ENCODE measurements at regions not wholly inside any gene's neighbourhood (a gene's known extent, or its start where the extent isn't known, plus 50 kb on each side); places are given as distances from the start of the nearest gene placed in this dataset.
"Not testable (repeated sequence)": the region's sequence is repeated elsewhere in the genome, so short reads cannot be mapped to it uniquely, and the experiment has no call there.

- TF ChIP-seq, protein P1, sequence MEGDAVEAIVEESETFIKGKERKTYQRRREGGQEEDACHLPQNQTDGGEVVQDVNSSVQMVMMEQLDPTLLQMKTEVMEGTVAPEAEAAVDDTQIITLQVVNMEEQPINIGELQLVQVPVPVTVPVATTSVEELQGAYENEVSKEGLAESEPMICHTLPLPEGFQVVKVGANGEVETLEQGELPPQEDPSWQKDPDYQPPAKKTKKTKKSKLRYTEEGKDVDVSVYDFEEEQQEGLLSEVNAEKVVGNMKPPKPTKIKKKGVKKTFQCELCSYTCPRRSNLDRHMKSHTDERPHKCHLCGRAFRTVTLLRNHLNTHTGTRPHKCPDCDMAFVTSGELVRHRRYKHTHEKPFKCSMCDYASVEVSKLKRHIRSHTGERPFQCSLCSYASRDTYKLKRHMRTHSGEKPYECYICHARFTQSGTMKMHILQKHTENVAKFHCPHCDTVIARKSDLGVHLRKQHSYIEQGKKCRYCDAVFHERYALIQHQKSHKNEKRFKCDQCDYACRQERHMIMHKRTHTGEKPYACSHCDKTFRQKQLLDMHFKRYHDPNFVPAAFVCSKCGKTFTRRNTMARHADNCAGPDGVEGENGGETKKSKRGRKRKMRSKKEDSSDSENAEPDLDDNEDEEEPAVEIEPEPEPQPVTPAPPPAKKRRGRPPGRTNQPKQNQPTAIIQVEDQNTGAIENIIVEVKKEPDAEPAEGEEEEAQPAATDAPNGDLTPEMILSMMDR (IDR thresholded peaks at IDR 0.05; ENCODE audit: unreplicated experiment) = no peak
- peaks cover 20% of the 10 kb centered on the region for H3K9me3 Mint-ChIP-seq (ENCODE audit: unreplicated experiment)
- no peaks in the 10 kb centered on the region for H3K4me1 Mint-ChIP-seq (ENCODE audit: insufficient read depth, unreplicated experiment)
- POLR2A ChIA-PET = no interaction called here
- H3K36me3 Mint-ChIP-seq (ENCODE audit: insufficient read depth, unreplicated experiment) = no peaks in the 10 kb centered on the region
- CTCF ChIA-PET = interaction anchor here (0.6 kb wide), 1 partner anchor 353 kb away, joined by 3 read pairs; no protein-coding TSS in a partner anchor
- BruUV-seq (replicated peaks) = no TSS peak
- intact Hi-C loops (cut with micrococcal nuclease) = no loop called here
- H3K27ac Mint-ChIP-seq (ENCODE audit: low read depth, unreplicated experiment) = no peak overlapping the region
- H3K4me3 Mint-ChIP-seq (ENCODE audit: unreplicated experiment) = no peak overlapping the region
- no peaks in the 10 kb centered on the region for H3K27me3 Mint-ChIP-seq (ENCODE audit: insufficient read depth, unreplicated experiment)
- DNase-seq (ENCODE audit: unreplicated experiment) = no peak
These were observed 606.8 kb downstream of the EPHA3 start for GRCh38 chr3:89714237-89714636.

DNA sequence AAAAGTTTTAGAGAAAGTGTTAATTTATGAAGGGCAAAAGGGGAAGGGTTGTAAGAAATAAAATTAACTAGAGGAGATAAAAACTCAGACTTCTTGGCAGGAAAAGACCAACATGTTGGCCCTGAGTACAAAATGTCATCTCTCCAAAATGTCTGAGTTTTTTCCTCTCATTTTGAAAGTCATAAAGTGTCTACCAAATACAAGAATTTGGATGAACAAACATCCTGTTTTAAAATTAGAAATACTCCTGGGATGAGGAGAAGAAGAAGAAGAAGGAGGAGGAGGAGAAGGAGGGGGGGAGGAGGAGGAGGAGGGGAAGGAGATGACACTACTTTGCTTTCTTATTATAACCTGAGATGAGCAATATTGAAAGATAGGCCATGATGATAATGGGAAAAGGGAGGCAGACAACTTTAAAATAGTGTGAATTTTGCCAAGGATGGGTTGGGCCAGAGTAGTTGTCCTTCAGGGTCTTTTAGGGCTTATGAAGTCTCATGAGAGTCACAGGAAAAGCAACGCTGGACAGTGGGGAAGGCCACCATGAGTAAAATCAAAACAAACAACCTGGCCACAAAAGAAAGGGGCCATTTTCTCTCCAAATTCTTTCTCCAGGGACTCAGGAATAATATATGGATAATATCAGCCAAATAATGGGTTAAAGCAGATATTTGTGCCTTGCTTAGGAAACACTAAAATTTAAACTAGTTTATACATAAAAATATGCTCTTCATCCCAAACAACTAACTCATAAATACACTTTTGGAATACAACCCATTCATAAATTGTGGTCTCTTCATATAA is 632.9 kb downstream of the EPHA3 start:
- Mint-ChIP-seq H3K4me1 (ENCODE audit: insufficient read depth, unreplicated experiment) (no peaks in the 10 kb centered on the region), H3K36me3 (ENCODE audit: insufficient read depth, unreplicated experiment) (no peaks in the 10 kb centered on the region), H3K4me3 (ENCODE audit: unreplicated experiment) (no peak overlapping the region), H3K27me3 (ENCODE audit: insufficient read depth, unreplicated experiment) (peaks cover 13% of the 10 kb centered on the region), H3K27ac (ENCODE audit: low read depth, unreplicated experiment) (no peak overlapping the region), H3K9me3 (ENCODE audit: unreplicated experiment) (no peaks in the 10 kb centered on the region)
- intact Hi-C loops (cut with micrococcal nuclease) = no loop called here
- ChIA-PET POLR2A (no interaction called here), CTCF (no interaction called here)
- TF ChIP-seq, protein P1 (IDR thresholded peaks at IDR 0.05; ENCODE audit: unreplicated experiment) = no peak
- DNase-seq (ENCODE audit: unreplicated experiment) = no peak
- no TSS peak for BruUV-seq (replicated peaks)

- Mint-ChIP-seq H3K36me3 (ENCODE audit: insufficient read depth, unreplicated experiment) (no peaks in the 10 kb centered on the region), H3K27ac (ENCODE audit: low read depth, unreplicated experiment) (no peak overlapping the region), H3K4me1 (ENCODE audit: insufficient read depth, unreplicated experiment) (no peaks in the 10 kb centered on the region), H3K4me3 (ENCODE audit: unreplicated experiment) (no peak overlapping the region), H3K9me3 (ENCODE audit: unreplicated experiment) (no peaks in the 10 kb centered on the region), H3K27me3 (ENCODE audit: insufficient read depth, unreplicated experiment) (peaks cover 13% of the 10 kb centered on the region)
- POLR2A ChIA-PET = no interaction called here
- TF ChIP-seq, protein P1 (IDR thresholded peaks at IDR 0.05; ENCODE audit: unreplicated experiment) = no peak
- BruUV-seq (replicated peaks) = no TSS peak
- DNase-seq (ENCODE audit: unreplicated experiment) = peak; percentile 1
- CTCF ChIA-PET = no interaction called here
- intact Hi-C loops (cut with micrococcal nuclease) = no loop called here
These were observed 633.4 kb downstream of the EPHA3 start for GRCh38 chr3:89740881-89741177.

DNA sequence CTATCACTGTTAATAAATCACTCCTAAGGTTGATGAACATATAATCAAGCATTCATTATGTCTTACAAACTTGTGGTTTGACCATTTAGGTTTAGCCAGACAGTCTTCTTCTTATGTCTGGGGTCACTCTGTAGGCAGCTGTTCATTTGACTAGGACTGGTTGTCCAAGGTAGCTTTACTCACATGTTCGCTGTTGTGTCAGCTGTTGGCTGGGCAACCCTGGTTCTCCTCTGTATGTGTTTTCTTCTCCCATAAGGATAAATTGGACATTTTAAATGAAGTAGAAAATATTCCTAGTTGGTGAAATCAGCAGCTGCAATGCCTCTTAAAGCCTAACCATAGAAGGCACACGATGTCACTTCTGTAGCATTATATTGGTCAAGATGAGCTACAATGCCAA is 635.1 kb downstream of the EPHA3 start:
- H3K9me3 Mint-ChIP-seq (ENCODE audit: unreplicated experiment) = no peaks in the 10 kb centered on the region
- no peaks in the 10 kb centered on the region for H3K4me1 Mint-ChIP-seq (ENCODE audit: insufficient read depth, unreplicated experiment)
- H3K27ac Mint-ChIP-seq (ENCODE audit: low read depth, unreplicated experiment) = no peak overlapping the region
- TF ChIP-seq, protein P1 (IDR thresholded peaks at IDR 0.05; ENCODE audit: unreplicated experiment) = no peak
- intact Hi-C loops (cut with micrococcal nuclease) = no loop called here
- H3K27me3 Mint-ChIP-seq (ENCODE audit: insufficient read depth, unreplicated experiment) = peaks cover 13% of the 10 kb centered on the region
- no peak for DNase-seq (ENCODE audit: unreplicated experiment)
- H3K36me3 Mint-ChIP-seq (ENCODE audit: insufficient read depth, unreplicated experiment) = no peaks in the 10 kb centered on the region
- CTCF ChIA-PET = interaction anchor here (1.0 kb wide), 1 partner anchor 446 kb away, joined by 4 read pairs; no protein-coding TSS in a partner anchor
- POLR2A ChIA-PET = no interaction called here
- H3K4me3 Mint-ChIP-seq (ENCODE audit: unreplicated experiment) = no peak overlapping the region
- BruUV-seq (replicated peaks) = no TSS peak

- intact Hi-C loops (cut with micrococcal nuclease); H3K36me3 Mint-ChIP-seq (ENCODE audit: insufficient read depth, unreplicated experiment); H3K4me3 Mint-ChIP-seq (ENCODE audit: unreplicated experiment); H3K4me1 Mint-ChIP-seq (ENCODE audit: insufficient read depth, unreplicated experiment); H3K9me3 Mint-ChIP-seq (ENCODE audit: unreplicated experiment); BruUV-seq (replicated peaks); H3K27ac Mint-ChIP-seq (ENCODE audit: low read depth, unreplicated experiment); CTCF ChIA-PET; H3K27me3 Mint-ChIP-seq (ENCODE audit: insufficient read depth, unreplicated experiment); DNase-seq (ENCODE audit: unreplicated experiment): not testable (repeated sequence)
- POLR2A ChIA-PET = interaction anchor here (0.6 kb wide), 1 partner anchor 9 kb away, joined by 3 read pairs; no protein-coding TSS in a partner anchor
These were observed 640.3 kb downstream of the EPHA3 start for GRCh38 chr3:89747541-89748278.
